ENCODE measurements at regions not wholly inside any gene's neighbourhood (a gene's known extent, or its start where the extent isn't known, plus 50 kb on each side); places are given as distances from the start of the nearest gene placed in this dataset.

GRCh38 chr7:46357851-46358250, 436.8 kb upstream of the IGFBP3 start:
- Histone ChIP-seq H3K36me3 (no peaks in the 10 kb centered on the region), H3K4me3 (no peak overlapping the region), H3K4me1 (no peaks in the 10 kb centered on the region), H3K27me3 (no peaks in the 10 kb centered on the region), H3K27ac (no peak overlapping the region), H3K9me3 (no peaks in the 10 kb centered on the region)
- intact Hi-C loops (cut with DNase I), result loop anchor here in 6 of 10 donors (5.0 to 10.0 kb wide), 5 partner anchors 727 to 897 kb away; no protein-coding TSS in a partner anchor
- 94 to 98% (median 96%) methylated on average over 5 of the region's 5 CpGs for WGBS, 4 donors
- ATAC-seq (no peak), DNase-seq (no peak)
- TF ChIP-seq, protein P1, sequence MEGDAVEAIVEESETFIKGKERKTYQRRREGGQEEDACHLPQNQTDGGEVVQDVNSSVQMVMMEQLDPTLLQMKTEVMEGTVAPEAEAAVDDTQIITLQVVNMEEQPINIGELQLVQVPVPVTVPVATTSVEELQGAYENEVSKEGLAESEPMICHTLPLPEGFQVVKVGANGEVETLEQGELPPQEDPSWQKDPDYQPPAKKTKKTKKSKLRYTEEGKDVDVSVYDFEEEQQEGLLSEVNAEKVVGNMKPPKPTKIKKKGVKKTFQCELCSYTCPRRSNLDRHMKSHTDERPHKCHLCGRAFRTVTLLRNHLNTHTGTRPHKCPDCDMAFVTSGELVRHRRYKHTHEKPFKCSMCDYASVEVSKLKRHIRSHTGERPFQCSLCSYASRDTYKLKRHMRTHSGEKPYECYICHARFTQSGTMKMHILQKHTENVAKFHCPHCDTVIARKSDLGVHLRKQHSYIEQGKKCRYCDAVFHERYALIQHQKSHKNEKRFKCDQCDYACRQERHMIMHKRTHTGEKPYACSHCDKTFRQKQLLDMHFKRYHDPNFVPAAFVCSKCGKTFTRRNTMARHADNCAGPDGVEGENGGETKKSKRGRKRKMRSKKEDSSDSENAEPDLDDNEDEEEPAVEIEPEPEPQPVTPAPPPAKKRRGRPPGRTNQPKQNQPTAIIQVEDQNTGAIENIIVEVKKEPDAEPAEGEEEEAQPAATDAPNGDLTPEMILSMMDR (IDR thresholded peaks at IDR 0.05), result no peak
- no peak for TF ChIP-seq POLR2A (IDR thresholded peaks at IDR 0.05)

- Histone ChIP-seq H3K36me3 (no peaks in the 10 kb centered on the region), H3K27me3 (no peaks in the 10 kb centered on the region), H3K9me3 (no peaks in the 10 kb centered on the region), H3K27ac (no peak overlapping the region), H3K4me3 (no peak overlapping the region), H3K4me1 (no peaks in the 10 kb centered on the region)
- DNase-seq (no peak), ATAC-seq (no peak)
- TF ChIP-seq POLR2A (IDR thresholded peaks at IDR 0.05), result no peak
- TF ChIP-seq, protein P1 (IDR thresholded peaks at IDR 0.05), result no peak
- 94 to 98% (median 95%) methylated on average over 2 of the region's 2 CpGs for WGBS, 4 donors
- intact Hi-C loops (cut with DNase I), result loop anchor here in 6 of 10 donors (5.0 to 10.0 kb wide), 5 partner anchors 728 to 898 kb away; no protein-coding TSS in a partner anchor
These were observed 436.2 kb upstream of the IGFBP3 start for GRCh38 chr7:46357290-46357689.

DNA sequence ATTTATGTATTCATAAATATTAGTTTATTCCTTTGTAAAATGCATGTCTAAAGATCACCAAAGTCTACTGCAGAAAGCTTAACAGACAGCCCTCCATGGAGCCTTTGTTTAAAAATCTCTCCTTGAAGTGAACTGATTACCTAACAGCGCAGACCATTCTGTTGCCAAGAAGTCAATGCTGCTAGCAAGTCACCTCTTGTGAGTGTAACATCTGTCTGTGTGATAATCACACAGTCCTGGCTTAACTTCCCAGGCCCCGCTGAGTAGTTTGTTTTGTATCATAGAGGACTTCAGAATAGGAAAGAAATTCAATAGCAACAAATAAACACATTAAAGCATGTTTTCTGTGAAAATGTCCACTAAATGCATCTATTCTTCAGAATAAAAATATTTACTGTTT, 435.3 kb upstream of the IGFBP3 start:
- 85 to 91% (median 89%) methylated on average over 2 of the region's 2 CpGs for WGBS, 4 donors
- H3K27me3 ChIP-seq, result no peaks in the 10 kb centered on the region
- intact Hi-C loops (cut with DNase I), result loop anchor here in 6 of 10 donors (5.0 to 10.0 kb wide), 5 partner anchors 728 to 898 kb away; no protein-coding TSS in a partner anchor

DNA sequence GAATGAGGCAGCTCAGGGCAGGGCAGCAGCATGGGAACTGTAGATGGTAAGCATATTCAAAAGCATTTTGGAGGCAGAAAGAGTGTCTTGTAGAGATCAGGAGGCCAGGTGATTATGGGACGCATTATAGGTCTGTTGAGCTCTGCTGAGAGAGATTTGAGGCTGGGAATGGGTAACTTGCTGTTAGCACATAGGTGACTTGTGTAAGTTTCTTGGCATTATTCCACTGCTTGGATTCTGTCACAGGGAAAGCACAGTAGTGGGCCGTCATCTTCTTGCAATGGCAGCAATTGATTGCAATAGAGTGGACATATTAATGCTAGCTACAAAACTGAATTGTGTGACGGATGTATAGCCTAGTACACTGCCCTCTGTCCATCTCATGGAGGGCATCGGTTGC, 434.3 kb upstream of the IGFBP3 start:
- no peak for ATAC-seq
- intact Hi-C loops (cut with DNase I), result loop anchor here in 7 of 10 donors (2.0 to 10.0 kb wide), 6 partner anchors 729 to 899 kb away; no protein-coding TSS in a partner anchor

More for the DNA sequence above, 435.3 kb upstream of the IGFBP3 start:
- no peak for DNase-seq
- no peak for ATAC-seq
- no peaks in the 10 kb centered on the region for H3K36me3 ChIP-seq
- no peak overlapping the region for H3K4me3 ChIP-seq
- no peaks in the 10 kb centered on the region for H3K9me3 ChIP-seq
- H3K4me1 ChIP-seq, result no peaks in the 10 kb centered on the region
- H3K27ac ChIP-seq, result no peak overlapping the region
- no peak for TF ChIP-seq POLR2A (IDR thresholded peaks at IDR 0.05)
- TF ChIP-seq, protein P1 (IDR thresholded peaks at IDR 0.05), result no peak

More for the DNA sequence above, 434.3 kb upstream of the IGFBP3 start:
- Histone ChIP-seq H3K27ac (no peak overlapping the region), H3K4me1 (no peaks in the 10 kb centered on the region), H3K4me3 (no peak overlapping the region), H3K9me3 (no peaks in the 10 kb centered on the region), H3K27me3 (no peaks in the 10 kb centered on the region), H3K36me3 (no peaks in the 10 kb centered on the region)
- WGBS, 4 donors, result 97 to 99% (median 98%) methylated on average over 4 of the region's 4 CpGs
- DNase-seq, result no peak
- no peak for TF ChIP-seq POLR2A (IDR thresholded peaks at IDR 0.05)
- TF ChIP-seq, protein P1 (IDR thresholded peaks at IDR 0.05), result no peak

All from heart left ventricle (tissue), 16 donors.